OCI-LY1 (cell line): ENCODE measurements at regions not wholly inside any gene's neighbourhood (a gene's known extent, or its start where the extent isn't known, plus 50 kb on each side); places are given as distances from the start of the nearest gene placed in this dataset.

ENCODE experiments used
- EZH2 ChIP-seq: fragments of 200-600 bp; sonication (generic), shearing (Covaris generic); IDR thresholded peaks from 2 replicates; pipeline ENCODE4 v1.8.0; 2017; ENCODE audit warnings: borderline replicate concordance, mixed run types, mild to moderate bottlenecking, antibody characterized with exemption, low read length, moderate library complexity, mixed read lengths
- TF ChIP-seq, protein P1 (sequence below): fragments of 200-600 bp; sonication (generic), shearing (Covaris generic); IDR thresholded peaks from 2 replicates; pipeline ENCODE4 v1.5.1; 2017; ENCODE audit warnings: mild to moderate bottlenecking, antibody characterized with exemption, low read length, moderate library complexity, mixed read lengths

DNA sequence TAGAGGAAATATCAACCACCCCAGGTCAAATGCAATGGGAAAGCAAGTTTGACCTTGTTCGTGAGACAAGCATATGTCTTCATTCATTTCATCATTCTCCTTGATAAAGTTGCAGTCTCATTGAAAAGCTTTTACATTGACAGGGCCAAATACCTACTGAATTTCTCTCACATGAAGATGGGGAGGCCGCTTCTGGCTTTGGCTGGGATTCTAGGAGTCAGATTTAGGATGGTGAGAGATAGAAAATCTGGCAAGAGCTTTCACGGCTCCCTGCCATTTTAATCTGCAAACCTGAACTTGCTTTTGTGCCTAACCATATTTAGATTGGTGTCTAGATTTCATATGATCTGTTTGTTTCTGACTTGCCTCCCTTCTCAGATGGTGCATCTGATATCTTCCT lies 88.0 kb downstream of the TMEM100 start:
- TF ChIP-seq, protein P1, sequence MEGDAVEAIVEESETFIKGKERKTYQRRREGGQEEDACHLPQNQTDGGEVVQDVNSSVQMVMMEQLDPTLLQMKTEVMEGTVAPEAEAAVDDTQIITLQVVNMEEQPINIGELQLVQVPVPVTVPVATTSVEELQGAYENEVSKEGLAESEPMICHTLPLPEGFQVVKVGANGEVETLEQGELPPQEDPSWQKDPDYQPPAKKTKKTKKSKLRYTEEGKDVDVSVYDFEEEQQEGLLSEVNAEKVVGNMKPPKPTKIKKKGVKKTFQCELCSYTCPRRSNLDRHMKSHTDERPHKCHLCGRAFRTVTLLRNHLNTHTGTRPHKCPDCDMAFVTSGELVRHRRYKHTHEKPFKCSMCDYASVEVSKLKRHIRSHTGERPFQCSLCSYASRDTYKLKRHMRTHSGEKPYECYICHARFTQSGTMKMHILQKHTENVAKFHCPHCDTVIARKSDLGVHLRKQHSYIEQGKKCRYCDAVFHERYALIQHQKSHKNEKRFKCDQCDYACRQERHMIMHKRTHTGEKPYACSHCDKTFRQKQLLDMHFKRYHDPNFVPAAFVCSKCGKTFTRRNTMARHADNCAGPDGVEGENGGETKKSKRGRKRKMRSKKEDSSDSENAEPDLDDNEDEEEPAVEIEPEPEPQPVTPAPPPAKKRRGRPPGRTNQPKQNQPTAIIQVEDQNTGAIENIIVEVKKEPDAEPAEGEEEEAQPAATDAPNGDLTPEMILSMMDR, result no peak
- TF ChIP-seq EZH2, result no peak
